HG03439 (cell line): ENCODE measurements at regions not wholly inside any gene's neighbourhood (a gene's known extent, or its start where the extent isn't known, plus 50 kb on each side); places are given as distances from the start of the nearest gene placed in this dataset.
"Not testable (repeated sequence)": the region's sequence is repeated elsewhere in the genome, so short reads cannot be mapped to it uniquely, and the experiment has no call there.

Experiments used
- ATAC-seq: cut with Tn5 transposase; IDR thresholded peaks from one replicate; pipeline ENCODE4 v1.9.1; 2021; ENCODE audit warnings: mild to moderate bottlenecking, moderate library complexity; ENCODE audit not compliant: unreplicated experiment

DNA sequence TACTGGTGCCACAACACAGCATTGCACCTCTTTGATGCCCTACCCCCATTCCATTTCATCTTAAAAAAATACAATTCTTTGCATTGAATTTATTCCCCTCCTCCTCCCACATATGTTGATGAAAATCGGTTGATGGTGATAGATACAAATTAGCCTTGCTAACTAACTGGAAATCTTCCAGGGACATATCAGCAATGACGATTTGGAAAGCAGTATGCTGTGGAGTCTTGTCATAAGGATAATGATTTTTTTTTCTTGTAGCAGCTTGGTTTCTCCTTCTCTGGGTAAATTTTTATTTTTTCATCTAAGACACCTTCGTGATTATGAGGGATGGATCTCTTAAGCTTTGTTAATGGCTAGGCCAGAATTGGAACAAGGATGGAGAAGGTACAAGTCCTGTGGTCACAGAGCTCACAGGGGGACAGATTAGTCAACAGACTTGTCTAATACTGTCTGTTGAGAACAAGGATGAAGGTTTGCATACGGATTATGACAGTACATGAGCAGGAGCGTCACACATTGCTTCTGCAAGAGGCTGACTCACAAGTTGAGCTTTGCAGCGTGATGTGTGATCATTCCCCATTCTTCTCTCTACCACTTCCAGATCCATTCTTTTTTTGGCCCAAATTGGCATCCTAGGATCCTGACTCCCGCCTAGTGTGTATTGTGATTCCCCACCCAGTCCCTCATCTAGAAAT, 233.1 kb upstream of the FERMT1 start:
- no peak for ATAC-seq

DNA sequence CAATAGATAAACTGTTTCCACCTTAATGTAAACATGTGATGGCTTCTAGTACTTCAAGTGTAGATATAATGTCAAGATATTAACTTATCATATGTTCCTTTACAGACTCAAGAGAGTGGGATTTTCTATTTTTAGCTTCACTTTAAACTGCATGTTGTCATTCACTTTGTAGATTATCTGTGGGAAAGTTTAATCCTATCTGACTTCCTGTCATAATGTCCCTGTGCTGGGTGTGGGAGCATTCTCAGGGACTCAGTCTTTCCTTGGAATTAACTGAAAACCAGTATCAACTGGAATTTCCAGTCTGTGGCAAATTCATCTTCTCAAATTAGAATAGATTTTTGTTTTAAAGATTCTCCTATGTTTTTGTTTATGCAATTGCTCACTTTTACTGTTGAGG, 226.1 kb upstream of the FERMT1 start:
- no peak for ATAC-seq

DNA sequence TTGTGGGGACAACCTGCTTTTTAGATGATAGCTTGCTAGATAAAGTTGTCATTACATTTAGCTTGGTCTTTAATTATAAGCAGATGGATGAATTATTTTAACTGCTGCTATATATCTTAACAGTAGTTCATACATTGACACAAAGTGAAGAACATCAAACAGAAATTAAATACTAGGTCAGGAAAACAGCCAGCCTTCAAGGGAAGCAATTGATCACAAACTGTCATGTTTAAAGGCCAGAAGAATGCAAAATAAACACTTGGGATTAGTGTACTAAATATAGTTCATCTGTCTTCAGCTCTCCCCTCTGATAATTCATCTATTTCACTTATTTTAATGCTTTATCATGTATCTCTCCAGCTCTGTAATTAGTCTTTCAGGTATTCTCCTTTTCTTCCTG, 225.1 kb upstream of the FERMT1 start:
- no peak for ATAC-seq

- ATAC-seq = no peak
Measured at GRCh38 chr20:6341491-6341890, 218.7 kb upstream of the FERMT1 start.

- ATAC-seq = no peak
Measured at GRCh38 chr20:6339176-6339575, 216.3 kb upstream of the FERMT1 start.

DNA sequence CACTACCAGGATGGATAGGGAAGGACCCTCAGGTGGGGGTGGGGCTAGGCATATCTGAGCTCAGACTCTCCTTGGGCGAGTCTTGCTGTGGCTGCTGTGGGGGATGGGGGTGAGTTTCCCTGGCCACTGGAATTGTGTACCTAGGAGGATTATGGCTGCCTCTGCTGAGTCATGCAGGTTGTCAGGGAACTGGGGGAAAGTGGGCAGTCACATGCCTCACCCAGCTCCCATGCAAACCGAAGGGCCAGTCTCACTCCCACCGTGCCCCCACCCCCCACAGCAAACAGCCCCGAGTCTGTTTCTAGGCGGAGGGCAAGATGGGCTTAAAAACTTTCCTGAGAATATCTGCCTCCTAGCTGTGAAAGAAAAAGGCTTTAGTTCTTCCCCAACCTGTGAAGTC, 210.3 kb upstream of the FERMT1 start:
- ATAC-seq = no peak

- not testable (repeated sequence) for ATAC-seq
Measured at GRCh38 chr20:6321235-6321634, 198.4 kb upstream of the FERMT1 start.

GRCh38 chr20:6311841-6312655, 189.2 kb upstream of the FERMT1 start:
- no peak for ATAC-seq

DNA sequence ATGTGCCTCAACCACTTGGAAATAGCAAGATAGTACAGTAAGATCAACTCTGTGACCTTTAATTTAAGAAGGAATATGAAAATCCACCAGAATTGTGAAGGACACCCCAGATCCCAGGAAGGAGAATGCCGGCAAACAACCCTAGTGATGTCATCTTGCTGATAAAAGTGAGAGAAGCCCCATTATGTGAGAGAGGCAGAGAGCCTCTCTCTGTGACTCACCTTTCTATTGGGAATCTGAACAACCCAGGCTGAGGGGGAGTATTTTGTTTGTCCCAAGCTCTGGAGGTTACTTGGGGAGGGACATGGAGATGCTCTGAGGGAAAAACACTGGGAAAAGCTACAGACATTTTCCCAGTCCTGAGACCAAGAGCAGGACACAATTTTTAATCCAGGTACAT, 188.3 kb upstream of the FERMT1 start:
- no peak for ATAC-seq

DNA sequence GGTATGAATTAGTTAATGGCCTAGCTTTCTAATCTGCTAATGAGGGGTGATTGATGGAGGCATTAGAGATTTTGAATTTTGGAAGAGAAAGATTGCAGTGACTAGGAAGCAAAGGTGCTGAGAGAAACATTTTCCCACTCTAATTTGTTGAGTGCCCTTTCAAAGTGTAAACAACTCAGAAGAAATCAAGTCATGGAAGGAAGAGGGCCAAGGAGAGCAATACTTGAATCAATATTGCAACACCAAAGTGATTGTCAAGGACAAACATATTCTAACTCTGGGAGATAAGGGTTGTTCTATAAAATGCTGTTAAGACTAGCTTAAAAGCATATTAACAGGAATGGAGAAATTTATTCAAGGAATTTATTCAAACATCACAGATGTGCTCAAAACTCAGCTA, 182.7 kb upstream of the FERMT1 start:
- ATAC-seq = no peak

DNA sequence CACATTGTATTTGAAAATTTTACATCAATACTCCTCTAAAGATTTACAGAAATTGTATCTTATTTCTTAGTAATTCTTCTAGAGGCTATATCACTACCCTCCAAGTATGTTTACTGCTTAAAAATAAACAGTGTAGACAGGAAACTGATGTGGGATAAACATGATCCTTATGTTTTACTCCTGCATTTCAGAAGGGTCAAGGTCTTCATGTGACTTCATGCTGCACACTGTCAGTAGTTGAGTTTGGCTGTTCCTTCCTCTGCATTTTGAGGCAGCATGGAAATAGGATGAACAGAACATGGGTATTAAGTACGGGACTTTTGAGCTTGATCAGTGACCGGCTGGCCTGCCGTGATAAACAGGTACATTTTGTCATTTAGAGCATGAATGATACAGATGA, 179.2 kb upstream of the FERMT1 start:
- ATAC-seq = no peak

DNA sequence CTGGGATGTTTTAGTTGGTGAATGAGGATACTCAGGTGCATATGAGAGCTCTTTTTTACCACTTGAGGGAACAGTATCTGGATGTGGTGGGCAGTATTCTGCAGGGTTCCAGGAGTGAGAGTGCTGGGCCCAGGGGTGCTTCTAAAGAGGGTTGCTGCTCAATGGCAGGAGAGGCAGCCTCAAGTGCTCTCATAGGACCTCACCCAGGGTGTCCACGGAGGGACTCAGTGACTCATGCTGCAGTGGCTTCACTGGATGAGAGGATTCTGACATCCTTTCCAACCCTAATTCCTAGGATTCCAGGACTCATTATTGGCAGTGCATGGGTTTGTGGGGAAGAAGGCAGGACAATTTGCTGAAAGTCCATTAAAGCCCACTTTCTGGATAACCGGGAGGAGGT, 176.6 kb upstream of the FERMT1 start:
- no peak for ATAC-seq

- ATAC-seq = no peak
Measured at GRCh38 chr20:6298049-6298448, 175.2 kb upstream of the FERMT1 start.

- no peak for ATAC-seq
Measured at GRCh38 chr20:6295867-6296256, 173.0 kb upstream of the FERMT1 start.

- no peak for ATAC-seq
Measured at GRCh38 chr20:6295127-6295866, 172.5 kb upstream of the FERMT1 start.

- ATAC-seq = no peak
Measured at GRCh38 chr20:6287471-6287870, 164.6 kb upstream of the FERMT1 start.

- ATAC-seq = no peak
Measured at GRCh38 chr20:6282642-6283041, 159.8 kb upstream of the FERMT1 start.

- no peak for ATAC-seq
Measured at GRCh38 chr20:6277661-6278240, 154.9 kb upstream of the FERMT1 start.

GRCh38 chr20:6270404-6270803, 147.6 kb upstream of the FERMT1 start:
- not testable (repeated sequence) for ATAC-seq

GRCh38 chr20:6269168-6269873, 146.5 kb upstream of the FERMT1 start:
- ATAC-seq = no peak
